HG03378 (cell line): ENCODE measurements at regions not wholly inside any gene's neighbourhood (a gene's known extent, or its start where the extent isn't known, plus 50 kb on each side); places are given as distances from the start of the nearest gene placed in this dataset.

Experiments used
- ATAC-seq: cut with Tn5 transposase; IDR thresholded peaks from one replicate; pipeline ENCODE4 v1.9.1; 2021; ENCODE audit warnings: mild to moderate bottlenecking, moderate library complexity; ENCODE audit not compliant: unreplicated experiment

- peak; percentile 90 for ATAC-seq
Measured at GRCh38 chr5:18305288-18305924, 671.1 kb downstream of the TAF11L14 start.

- no peak for ATAC-seq
Measured at GRCh38 chr5:18311266-18311665, 677.0 kb downstream of the TAF11L14 start.

- ATAC-seq, result no peak
Measured at GRCh38 chr5:18312016-18312415, 677.8 kb downstream of the TAF11L14 start.

GRCh38 chr5:18314192-18314778 lies 680.0 kb downstream of the TAF11L14 start:
- ATAC-seq, result no peak

GRCh38 chr5:18321262-18321942 lies 687.1 kb downstream of the TAF11L14 start:
- no peak for ATAC-seq

GRCh38 chr5:18323891-18324290 lies 689.6 kb downstream of the TAF11L14 start:
- no peak for ATAC-seq

GRCh38 chr5:18325431-18325830 lies 691.2 kb downstream of the TAF11L14 start:
- ATAC-seq, result no peak

- no peak for ATAC-seq
Measured at GRCh38 chr5:18329328-18329727, 695.1 kb downstream of the TAF11L14 start.

GRCh38 chr5:18333841-18334240 lies 699.6 kb downstream of the TAF11L14 start:
- ATAC-seq, result no peak

GRCh38 chr5:18334949-18335348 lies 700.7 kb downstream of the TAF11L14 start:
- ATAC-seq, result no peak

GRCh38 chr5:18354828-18355227 lies 720.6 kb downstream of the TAF11L14 start:
- no peak for ATAC-seq

- ATAC-seq, result no peak
Measured at GRCh38 chr5:18357486-18357885, 723.2 kb downstream of the TAF11L14 start.

- ATAC-seq, result no peak
Measured at GRCh38 chr5:18366234-18366633, 732.0 kb downstream of the TAF11L14 start.

- no peak for ATAC-seq
Measured at GRCh38 chr5:18370531-18370930, 736.3 kb downstream of the TAF11L14 start.

GRCh38 chr5:18375641-18376040 lies 741.4 kb downstream of the TAF11L14 start:
- no peak for ATAC-seq

GRCh38 chr5:18378066-18378465 lies 743.8 kb downstream of the TAF11L14 start:
- no peak for ATAC-seq

GRCh38 chr5:18379189-18379588 lies 744.9 kb downstream of the TAF11L14 start:
- ATAC-seq, result no peak

- ATAC-seq, result no peak
Measured at GRCh38 chr5:18380729-18381362, 746.6 kb downstream of the TAF11L14 start.

- peak; percentile 65 for ATAC-seq
Measured at GRCh38 chr5:18393565-18394442, 759.5 kb downstream of the TAF11L14 start.

- peak; percentile 13 for ATAC-seq
Measured at GRCh38 chr5:18394443-18394804, 760.2 kb downstream of the TAF11L14 start.
